ENCODE measurements at regions not wholly inside any gene's neighbourhood (a gene's known extent, or its start where the extent isn't known, plus 50 kb on each side); places are given as distances from the start of the nearest gene placed in this dataset.

- H3K4me3 ChIP-seq (replicated peaks; ENCODE audit: low read depth, low read length) = no peak overlapping the region
- DNase-seq (ENCODE audit: low read depth) = no peak
- no peak for TF ChIP-seq CTCF (IDR thresholded peaks at IDR 0.05; ENCODE audit: low read length, missing control alignments)
Observed at GRCh38 chrX:99722094-99722493, 688.0 kb downstream of the PCDH19 start.

GRCh38 chrX:99719140-99719539 lies 690.9 kb downstream of the PCDH19 start:
- no peak for TF ChIP-seq CTCF (IDR thresholded peaks at IDR 0.05; ENCODE audit: low read length, missing control alignments)
- no peak for DNase-seq (ENCODE audit: low read depth)
- no peak overlapping the region for H3K4me3 ChIP-seq (replicated peaks; ENCODE audit: low read depth, low read length)

GRCh38 chrX:99717716-99718115 lies 692.4 kb downstream of the PCDH19 start:
- H3K4me3 ChIP-seq (replicated peaks; ENCODE audit: low read depth, low read length) = no peak overlapping the region
- no peak for DNase-seq (ENCODE audit: low read depth)
- no peak for TF ChIP-seq CTCF (IDR thresholded peaks at IDR 0.05; ENCODE audit: low read length, missing control alignments)

DNA sequence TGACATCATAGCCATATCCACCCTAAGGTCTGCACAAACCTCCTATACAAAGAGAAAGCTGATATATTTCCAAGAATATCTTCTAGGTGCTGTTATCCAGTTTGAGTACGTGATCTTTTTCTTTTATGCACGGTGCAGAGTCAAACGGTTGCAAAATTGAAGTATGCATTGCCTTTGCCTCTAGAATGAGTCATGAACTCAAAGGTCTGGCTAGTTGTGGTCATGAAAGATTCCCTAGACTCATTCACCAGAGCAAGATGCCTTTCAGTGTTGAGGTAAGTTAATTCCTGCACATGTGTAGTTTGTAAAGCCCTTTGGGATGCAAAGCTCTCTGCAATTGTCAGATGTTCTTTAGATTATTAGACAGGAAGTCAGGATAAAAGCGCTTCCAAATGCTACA lies 704.4 kb downstream of the PCDH19 start:
- DNase-seq (ENCODE audit: low read depth) = no peak
- H3K4me3 ChIP-seq (replicated peaks; ENCODE audit: low read depth, low read length) = no peak overlapping the region
- no peak for TF ChIP-seq CTCF (IDR thresholded peaks at IDR 0.05; ENCODE audit: low read length, missing control alignments)

DNA sequence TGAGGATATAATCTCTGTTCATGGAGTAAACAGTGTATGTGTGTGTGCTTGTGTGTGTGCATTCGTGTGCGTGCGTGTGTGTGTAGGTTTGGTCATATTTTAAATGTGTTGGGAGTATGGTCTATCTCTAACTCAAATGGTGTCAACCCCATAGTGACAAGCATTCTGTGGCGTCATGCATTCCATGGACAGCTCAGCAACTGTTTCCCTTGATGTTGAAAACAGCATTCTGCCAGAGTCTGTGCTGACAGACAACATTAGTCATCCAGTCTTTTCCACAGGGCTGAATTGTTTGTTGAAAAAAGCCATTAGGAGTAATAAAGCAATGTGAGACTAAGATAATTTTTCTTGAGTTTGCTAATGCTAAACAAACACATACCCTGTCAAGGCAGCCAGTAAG lies 706.6 kb downstream of the PCDH19 start:
- H3K4me3 ChIP-seq (replicated peaks; ENCODE audit: low read depth, low read length) = no peak overlapping the region
- no peak for DNase-seq (ENCODE audit: low read depth)
- no peak for TF ChIP-seq CTCF (IDR thresholded peaks at IDR 0.05; ENCODE audit: low read length, missing control alignments)

GRCh38 chrX:99698451-99698850 lies 711.6 kb downstream of the PCDH19 start:
- H3K4me3 ChIP-seq (replicated peaks; ENCODE audit: low read depth, low read length) = no peak overlapping the region
- TF ChIP-seq CTCF (IDR thresholded peaks at IDR 0.05; ENCODE audit: low read length, missing control alignments) = no peak
- no peak for DNase-seq (ENCODE audit: low read depth)

DNA sequence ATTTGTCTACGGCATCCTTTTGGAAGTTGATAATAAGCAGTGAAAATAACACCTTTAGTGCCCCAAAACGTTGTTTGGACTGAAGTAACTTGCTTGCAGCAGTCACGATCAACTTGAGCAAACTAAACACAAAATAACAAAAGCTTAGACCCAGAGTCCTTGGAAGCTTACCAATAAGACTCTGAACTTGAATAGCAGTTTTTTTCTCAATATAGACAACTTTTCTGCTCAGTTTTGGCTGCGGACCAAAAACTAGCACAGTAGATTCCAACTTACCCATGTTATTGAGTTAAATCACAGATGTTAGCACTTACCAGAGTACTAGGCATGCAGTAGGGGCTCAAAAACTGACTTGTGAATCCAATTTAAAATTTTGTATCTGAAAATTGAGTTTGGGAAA lies 746.9 kb downstream of the PCDH19 start:
- no peak for TF ChIP-seq CTCF (IDR thresholded peaks at IDR 0.05; ENCODE audit: low read length, missing control alignments)
- no peak overlapping the region for H3K4me3 ChIP-seq (replicated peaks; ENCODE audit: low read depth, low read length)
- DNase-seq (ENCODE audit: low read depth) = no peak

Measured in fibroblast of pulmonary artery (primary cell).